WERI-Rb-1 (cell line): ENCODE measurements at regions not wholly inside any gene's neighbourhood (a gene's known extent, or its start where the extent isn't known, plus 50 kb on each side); places are given as distances from the start of the nearest gene placed in this dataset.

Experiments used
- DNase-seq: peaks from one replicate; pipeline ENCODE4 v3.0.0-alpha.2; 2020
- H3K27ac ChIP-seq: fragments of 250-450 bp; sonication (Bioruptor Pico); 2 replicates; pipeline ENCODE4 v1.5.1; 2020; ENCODE audit warnings: mild to moderate bottlenecking, moderate library complexity
- H3K27me3 ChIP-seq: fragments of 250-450 bp; sonication (Bioruptor Pico); 2 replicates; pipeline ENCODE4 v1.5.1; 2021; ENCODE audit warnings: mild to moderate bottlenecking, low read depth, moderate library complexity; ENCODE audit not compliant: insufficient read depth, severe bottlenecking
- H3K36me3 ChIP-seq: fragments of 250-450 bp; sonication (Bioruptor Pico); 2 replicates; pipeline ENCODE4 v1.5.1; 2020; ENCODE audit warnings: mild to moderate bottlenecking, moderate library complexity
- H3K4me3 ChIP-seq: 2 replicates; pipeline ENCODE4 v1.5.1; 2011; ENCODE audit warnings: low read depth, mild to moderate bottlenecking, control low read depth, low read length
- H3K9me3 ChIP-seq: fragments of 250-450 bp; sonication (Bioruptor Pico); 2 replicates; pipeline ENCODE4 v1.5.1; 2021; ENCODE audit warnings: mild to moderate bottlenecking, moderate library complexity; ENCODE audit not compliant: severe bottlenecking
- CTCF ChIP-seq: IDR thresholded peaks from 2 replicates; pipeline ENCODE4 v1.5.1; 2011; ENCODE audit warnings: low read depth, mild to moderate bottlenecking, control low read depth, inconsistent platforms, low read length

GRCh38 chrX:96445531-96446065 is 239.0 kb upstream of the DIAPH2 start:
- Histone ChIP-seq H3K36me3 (no peaks in the 10 kb centered on the region), H3K4me3 (no peak overlapping the region), H3K27me3 (peaks cover 36% of the 10 kb centered on the region), H3K27ac (no peak overlapping the region), H3K9me3 (no peaks in the 10 kb centered on the region)
- TF ChIP-seq CTCF: no peak
- no peak for DNase-seq

- DNase-seq: no peak
- Histone ChIP-seq H3K27me3 (peaks cover 36% of the 10 kb centered on the region), H3K27ac (no peak overlapping the region), H3K36me3 (no peaks in the 10 kb centered on the region), H3K4me3 (no peak overlapping the region), H3K9me3 (no peaks in the 10 kb centered on the region)
- TF ChIP-seq CTCF: no peak
Observed at GRCh38 chrX:96446524-96446923, 238.1 kb upstream of the DIAPH2 start.

GRCh38 chrX:96447161-96447560 is 237.5 kb upstream of the DIAPH2 start:
- no peaks in the 10 kb centered on the region for H3K9me3 ChIP-seq
- no peak overlapping the region for H3K27ac ChIP-seq
- no peak for TF ChIP-seq CTCF
- no peaks in the 10 kb centered on the region for H3K36me3 ChIP-seq
- no peak overlapping the region for H3K4me3 ChIP-seq
- peaks cover 36% of the 10 kb centered on the region for H3K27me3 ChIP-seq
- no peak for DNase-seq

GRCh38 chrX:96449191-96449590 is 235.5 kb upstream of the DIAPH2 start:
- Histone ChIP-seq H3K27me3 (peaks cover 44% of the 10 kb centered on the region), H3K9me3 (no peaks in the 10 kb centered on the region), H3K27ac (no peak overlapping the region), H3K4me3 (no peak overlapping the region), H3K36me3 (no peaks in the 10 kb centered on the region)
- TF ChIP-seq CTCF: no peak
- DNase-seq: no peak

GRCh38 chrX:96449896-96450295 is 234.7 kb upstream of the DIAPH2 start:
- no peak overlapping the region for H3K4me3 ChIP-seq
- TF ChIP-seq CTCF: no peak
- no peak for DNase-seq
- no peaks in the 10 kb centered on the region for H3K9me3 ChIP-seq
- no peaks in the 10 kb centered on the region for H3K36me3 ChIP-seq
- peaks cover 43% of the 10 kb centered on the region for H3K27me3 ChIP-seq
- H3K27ac ChIP-seq: no peak overlapping the region

- H3K4me3 ChIP-seq: no peak overlapping the region
- no peaks in the 10 kb centered on the region for H3K36me3 ChIP-seq
- no peak for DNase-seq
- no peak for TF ChIP-seq CTCF
- peaks cover 37% of the 10 kb centered on the region for H3K27me3 ChIP-seq
- no peaks in the 10 kb centered on the region for H3K9me3 ChIP-seq
- H3K27ac ChIP-seq: no peak overlapping the region
Observed at GRCh38 chrX:96453139-96453538, 231.5 kb upstream of the DIAPH2 start.
